MM.1S (cell line): ENCODE measurements at regions not wholly inside any gene's neighbourhood (a gene's known extent, or its start where the extent isn't known, plus 50 kb on each side); places are given as distances from the start of the nearest gene placed in this dataset.

Source experiments
- DNase-seq: peaks from one replicate; pipeline ENCODE4 v3.0.0-alpha.2; 2015
- H2AFZ ChIP-seq: fragments of 300-600 bp; sonication (generic); 2 replicates; pipeline ENCODE4 v1.6.0; 2016; ENCODE audit warnings: antibody characterized with exemption, low read length
- H3F3A ChIP-seq: fragments of 300-600 bp; sonication (generic); 2 replicates; pipeline ENCODE4 v1.6.1; 2016; ENCODE audit warnings: mild to moderate bottlenecking, antibody characterized with exemption, low read length, moderate library complexity, mixed read lengths; ENCODE audit not compliant: insufficient read depth
- H3K27ac ChIP-seq: fragments of 300-600 bp; sonication (generic); 2 replicates; pipeline ENCODE4 v1.5.1; 2016; ENCODE audit warnings: mild to moderate bottlenecking, low read length
- H3K27me3 ChIP-seq: fragments of 300-600 bp; sonication (generic); replicated peaks from 2 replicates; pipeline ENCODE4 v1.6.0; 2016; ENCODE audit warnings: low read length; ENCODE audit not compliant: insufficient read depth
- H3K36me3 ChIP-seq: fragments of 300-600 bp; sonication (generic); replicated peaks from 2 replicates; pipeline ENCODE4 v1.6.1; 2016; ENCODE audit warnings: mild to moderate bottlenecking, low read length, mixed read lengths; ENCODE audit not compliant: insufficient read depth
- H3K4me1 ChIP-seq: fragments of 300-600 bp; sonication (generic); 2 replicates; pipeline ENCODE4 v1.6.1; 2016; ENCODE audit warnings: low read length, mixed read lengths
- H3K4me2 ChIP-seq: fragments of 300-600 bp; sonication (generic); 2 replicates; pipeline ENCODE4 v1.6.0; 2016; ENCODE audit warnings: low read depth, low read length
- H3K4me3 ChIP-seq: fragments of 300-600 bp; sonication (generic); 2 replicates; pipeline ENCODE4 v1.5.1; 2016; ENCODE audit warnings: low read length, mixed read lengths
- H3K79me2 ChIP-seq: fragments of 300-600 bp; sonication (generic); 2 replicates; pipeline ENCODE4 v1.6.1; 2016; ENCODE audit warnings: mixed run types, low read length, mixed read lengths
- H3K9ac ChIP-seq: fragments of 300-600 bp; sonication (generic); 2 replicates; pipeline ENCODE4 v1.6.1; 2016; ENCODE audit warnings: low read length, mixed read lengths
- H3K9me2 ChIP-seq: fragments of 300-600 bp; sonication (generic); replicated peaks from 2 replicates; pipeline ENCODE4 v1.6.1; 2016; ENCODE audit warnings: mild to moderate bottlenecking, low read length, mixed read lengths; ENCODE audit not compliant: insufficient read depth
- H3K9me3 ChIP-seq: fragments of 300-600 bp; sonication (generic); replicated peaks from 2 replicates; pipeline ENCODE4 v1.6.1; 2016; ENCODE audit warnings: mild to moderate bottlenecking, low read length, mixed read lengths; ENCODE audit not compliant: insufficient read depth
- H4K20me1 ChIP-seq: fragments of 300-600 bp; sonication (generic); 2 replicates; pipeline ENCODE4 v1.6.1; 2016; ENCODE audit warnings: mild to moderate bottlenecking, low read length, moderate library complexity, mixed read lengths; ENCODE audit not compliant: insufficient read depth
- CTCF ChIP-seq: fragments of 300-600 bp; sonication (generic); IDR thresholded peaks from 2 replicates; pipeline ENCODE4 v1.5.1; 2016; ENCODE audit warnings: antibody characterized with exemption, low read length, mixed read lengths
- EZH2 ChIP-seq: fragments of 300-600 bp; sonication (generic); optimal IDR thresholded peaks from 2 replicates; pipeline ENCODE3; 2017; ENCODE audit warnings: low read depth, mild to moderate bottlenecking, antibody characterized with exemption, low read length, mixed read lengths
- EZH2phosphoT487 ChIP-seq: fragments of 300-600 bp; sonication (generic); IDR thresholded peaks from 2 replicates; pipeline ENCODE4 v1.6.1; 2018; ENCODE audit warnings: antibody characterized with exemption, low read length

- no peak overlapping the region for H3K27ac ChIP-seq
- H3K9ac ChIP-seq: no peak overlapping the region
- no peak overlapping the region for H3K4me2 ChIP-seq
- H3K4me3 ChIP-seq: no peak overlapping the region
- H2AFZ ChIP-seq: no peak overlapping the region
- H3K79me2 ChIP-seq: no peaks in the 10 kb centered on the region
- H3K9me2 ChIP-seq: no peaks in the 10 kb centered on the region
- no peaks in the 10 kb centered on the region for H3K36me3 ChIP-seq
- no peak for DNase-seq
- H3F3A ChIP-seq: no peaks in the 10 kb centered on the region
- no peaks in the 10 kb centered on the region for H3K9me3 ChIP-seq
- no peaks in the 10 kb centered on the region for H4K20me1 ChIP-seq
- TF ChIP-seq CTCF: no peak
- TF ChIP-seq EZH2: no peak
- TF ChIP-seq EZH2phosphoT487: no peak
- no peaks in the 10 kb centered on the region for H3K4me1 ChIP-seq
- H3K27me3 ChIP-seq: no peaks in the 10 kb centered on the region
These were observed 117.9 kb downstream of the JCAD start for GRCh38 chr10:29941476-29941875.

- no peak for TF ChIP-seq EZH2phosphoT487
- TF ChIP-seq EZH2: no peak
- no peak for TF ChIP-seq CTCF
- Histone ChIP-seq H3K27ac (no peak overlapping the region), H3K36me3 (no peaks in the 10 kb centered on the region)
These were observed 126.4 kb downstream of the JCAD start for GRCh38 chr10:29932991-29933390.

GRCh38 chr10:29931833-29932232 lies 127.6 kb downstream of the JCAD start:
- no peak overlapping the region for H3K9ac ChIP-seq
- no peak overlapping the region for H2AFZ ChIP-seq
- no peaks in the 10 kb centered on the region for H3K9me3 ChIP-seq
- no peaks in the 10 kb centered on the region for H3K9me2 ChIP-seq
- no peaks in the 10 kb centered on the region for H3K27me3 ChIP-seq
- no peaks in the 10 kb centered on the region for H3K36me3 ChIP-seq
- H3K4me3 ChIP-seq: no peak overlapping the region
- no peak for DNase-seq
- H4K20me1 ChIP-seq: no peaks in the 10 kb centered on the region
- no peak overlapping the region for H3K27ac ChIP-seq
- no peaks in the 10 kb centered on the region for H3K4me1 ChIP-seq
- TF ChIP-seq CTCF: no peak
- no peak for TF ChIP-seq EZH2
- no peak for TF ChIP-seq EZH2phosphoT487
- no peaks in the 10 kb centered on the region for H3F3A ChIP-seq
- no peaks in the 10 kb centered on the region for H3K79me2 ChIP-seq
- no peak overlapping the region for H3K4me2 ChIP-seq

More at GRCh38 chr10:29932991-29933390, 126.4 kb downstream of the JCAD start:
- Histone ChIP-seq H4K20me1 (no peaks in the 10 kb centered on the region), H3K9ac (no peak overlapping the region), H3K27me3 (no peaks in the 10 kb centered on the region), H3K4me1 (no peaks in the 10 kb centered on the region), H3F3A (no peaks in the 10 kb centered on the region), H3K4me2 (no peak overlapping the region), H3K9me3 (no peaks in the 10 kb centered on the region), H3K79me2 (no peaks in the 10 kb centered on the region), H3K4me3 (no peak overlapping the region), H3K9me2 (no peaks in the 10 kb centered on the region), H2AFZ (no peak overlapping the region)
- no peak for DNase-seq

GRCh38 chr10:29929006-29929405 lies 130.4 kb downstream of the JCAD start:
- no peaks in the 10 kb centered on the region for H3K9me3 ChIP-seq
- no peaks in the 10 kb centered on the region for H3F3A ChIP-seq
- H2AFZ ChIP-seq: no peak overlapping the region
- H3K9ac ChIP-seq: no peak overlapping the region
- no peak overlapping the region for H3K4me3 ChIP-seq
- TF ChIP-seq EZH2phosphoT487 (no peak), EZH2 (no peak), CTCF (no peak)
- no peaks in the 10 kb centered on the region for H3K36me3 ChIP-seq
- no peaks in the 10 kb centered on the region for H3K79me2 ChIP-seq
- no peaks in the 10 kb centered on the region for H3K9me2 ChIP-seq
- no peak overlapping the region for H3K4me2 ChIP-seq
- H3K4me1 ChIP-seq: no peaks in the 10 kb centered on the region
- no peak for DNase-seq
- H3K27ac ChIP-seq: no peak overlapping the region
- H3K27me3 ChIP-seq: no peaks in the 10 kb centered on the region
- no peaks in the 10 kb centered on the region for H4K20me1 ChIP-seq
